GM18508 (cell line): ENCODE measurements at regions not wholly inside any gene's neighbourhood (a gene's known extent, or its start where the extent isn't known, plus 50 kb on each side); places are given as distances from the start of the nearest gene placed in this dataset.
A peak's percentile ranks its signal among the peaks of the same experiment; 100 is the strongest.

Experiments used
- ATAC-seq: cut with Tn5 transposase; IDR thresholded peaks from one replicate; pipeline ENCODE4 v1.9.1; 2021; ENCODE audit warnings: moderate number of reproducible peaks; ENCODE audit not compliant: insufficient read depth, unreplicated experiment

GRCh38 chr2:53452957-53453748 lies 314.5 kb upstream of the CHAC2 start:
- ATAC-seq = no peak

DNA sequence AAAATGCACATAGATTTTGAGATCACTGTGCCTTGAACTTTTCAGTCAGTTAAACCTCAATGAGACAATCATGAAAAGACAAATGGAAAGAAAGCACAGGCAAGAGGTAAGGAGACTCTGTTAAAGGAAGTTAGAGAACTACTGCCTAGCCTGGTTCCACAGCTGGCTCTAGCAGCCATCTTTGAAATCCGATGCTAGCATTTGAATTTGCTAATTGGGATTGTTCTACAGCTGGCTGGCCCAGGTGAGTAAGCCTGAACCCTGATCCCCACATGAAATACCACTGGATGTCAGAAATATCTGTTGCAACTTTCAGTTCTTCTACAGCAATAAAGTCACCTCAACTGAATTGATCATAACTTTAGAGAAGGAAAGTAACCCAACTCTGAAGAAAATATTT lies 315.2 kb upstream of the CHAC2 start:
- ATAC-seq = no peak

DNA sequence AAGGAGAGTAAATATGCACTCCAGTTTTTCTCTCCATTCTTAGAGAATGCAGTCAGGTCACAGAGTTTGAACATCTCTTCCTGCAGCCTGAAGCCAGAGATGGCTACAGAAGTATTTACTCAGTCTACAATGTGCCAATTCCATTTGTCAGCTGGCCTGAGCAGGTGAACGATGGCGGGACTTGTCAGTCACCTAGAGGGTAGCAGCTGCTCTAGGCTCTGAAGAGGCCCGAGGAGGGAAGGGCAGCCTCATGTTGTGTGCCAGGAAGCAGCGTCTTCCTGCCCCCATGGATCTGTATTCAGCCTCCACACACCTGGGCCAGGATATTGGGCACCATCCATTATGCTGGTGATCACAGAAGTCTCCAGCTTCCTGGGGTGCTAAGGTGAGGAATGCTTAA lies 316.7 kb upstream of the CHAC2 start:
- no peak for ATAC-seq

GRCh38 chr2:53448591-53448990 lies 319.0 kb upstream of the CHAC2 start:
- no peak for ATAC-seq

DNA sequence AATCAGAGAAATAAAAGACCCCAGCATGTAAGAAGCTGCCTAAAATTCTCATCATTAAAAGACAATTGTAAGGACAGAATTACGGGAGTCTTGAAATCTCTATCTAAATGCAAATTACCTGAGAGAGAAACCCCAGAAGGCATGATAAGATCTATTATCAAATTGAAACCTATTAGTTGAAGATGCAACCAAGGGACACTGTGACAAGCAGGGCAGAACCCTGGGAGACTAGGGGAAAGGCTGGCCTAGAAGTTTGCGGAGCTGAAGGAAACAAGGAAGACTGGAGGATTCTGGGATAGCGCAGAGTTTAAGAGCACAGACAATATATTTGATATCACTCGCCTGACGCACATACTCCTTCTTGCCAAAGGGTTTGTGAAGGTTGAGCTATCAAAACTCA lies 319.5 kb upstream of the CHAC2 start:
- ATAC-seq = no peak

- no peak for ATAC-seq
These were observed 322.1 kb upstream of the CHAC2 start for GRCh38 chr2:53445383-53446070.

- ATAC-seq = no peak
These were observed 324.8 kb upstream of the CHAC2 start for GRCh38 chr2:53442783-53443182.

- no peak for ATAC-seq
These were observed 325.5 kb upstream of the CHAC2 start for GRCh38 chr2:53442093-53442492.

DNA sequence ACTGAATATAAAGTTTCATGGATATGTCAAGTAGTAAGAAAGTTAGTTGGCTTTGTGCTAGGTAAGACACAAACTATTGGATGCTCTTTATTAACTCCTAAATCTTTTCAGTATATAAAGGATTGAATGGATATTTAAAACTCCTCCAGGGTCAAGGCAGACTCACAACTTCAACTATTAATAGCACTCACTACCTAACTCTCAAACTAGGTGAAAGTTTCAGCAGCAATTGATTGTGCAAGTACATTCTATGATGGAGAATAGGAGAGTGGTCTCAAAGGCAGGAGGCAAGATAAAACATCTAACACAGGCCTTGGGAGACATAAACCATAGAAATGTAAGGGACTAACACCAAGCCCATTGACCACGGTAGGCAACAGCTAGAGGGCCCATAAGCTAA lies 328.9 kb upstream of the CHAC2 start:
- ATAC-seq = no peak

DNA sequence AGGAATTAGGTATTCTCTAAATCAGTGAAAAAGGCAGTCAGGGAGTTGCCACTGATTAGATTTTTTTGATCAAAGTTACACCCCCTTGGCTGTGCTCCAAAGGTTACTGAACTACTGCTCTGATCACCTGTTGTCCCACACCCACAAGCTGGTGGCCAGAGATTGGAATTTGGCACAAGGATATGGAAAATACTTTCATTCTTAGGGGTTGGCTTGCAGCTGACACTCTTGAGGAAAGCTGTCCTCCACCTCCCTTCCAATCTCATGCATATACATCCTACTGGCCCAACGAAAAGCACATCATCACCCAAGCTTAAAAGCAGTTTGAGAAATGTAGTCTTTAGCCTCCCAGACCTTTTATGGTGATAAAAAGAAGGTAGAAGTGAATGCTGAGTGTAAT lies 329.5 kb upstream of the CHAC2 start:
- ATAC-seq = no peak

DNA sequence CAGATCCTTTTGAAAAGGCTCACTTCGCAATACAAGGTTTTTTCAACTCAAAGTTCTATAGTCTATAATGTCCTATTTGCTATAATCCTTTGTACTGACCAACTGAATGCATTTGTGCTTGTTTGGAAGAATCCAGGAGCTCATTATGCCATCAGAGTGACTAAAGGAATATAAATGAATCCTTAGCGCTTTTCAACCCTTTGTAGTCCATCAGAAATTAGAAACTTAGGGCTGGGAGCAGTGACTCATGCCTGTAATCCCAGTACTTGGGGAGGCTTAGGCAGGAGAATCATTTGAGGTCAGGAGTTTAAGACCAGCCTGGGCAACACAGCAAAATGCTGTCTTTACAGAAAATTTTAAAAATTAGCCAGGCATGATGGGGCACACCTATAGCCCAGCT lies 330.2 kb upstream of the CHAC2 start:
- no peak for ATAC-seq

- ATAC-seq = no peak
These were observed 330.7 kb upstream of the CHAC2 start for GRCh38 chr2:53436882-53437281.

- ATAC-seq = no peak
These were observed 332.0 kb upstream of the CHAC2 start for GRCh38 chr2:53435610-53436009.

DNA sequence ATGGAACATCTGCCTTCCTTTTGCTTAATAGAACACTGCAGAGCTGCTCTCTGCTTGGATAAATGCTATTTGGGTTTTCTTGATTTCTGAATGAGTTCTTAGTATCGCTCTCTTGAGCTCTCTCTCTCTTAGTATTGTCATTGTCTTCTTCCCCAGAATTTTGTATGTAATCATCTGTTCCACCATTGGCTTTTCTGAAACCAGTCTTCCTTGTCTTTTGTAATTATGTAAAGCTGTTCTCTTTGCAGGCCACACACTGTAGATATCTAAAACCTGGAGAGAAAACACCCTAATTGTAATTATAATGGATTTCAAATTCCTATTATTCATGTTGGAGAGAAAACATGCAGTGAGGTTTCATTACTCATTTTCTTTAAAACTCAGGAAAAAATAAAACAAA lies 333.1 kb upstream of the CHAC2 start:
- no peak for ATAC-seq

DNA sequence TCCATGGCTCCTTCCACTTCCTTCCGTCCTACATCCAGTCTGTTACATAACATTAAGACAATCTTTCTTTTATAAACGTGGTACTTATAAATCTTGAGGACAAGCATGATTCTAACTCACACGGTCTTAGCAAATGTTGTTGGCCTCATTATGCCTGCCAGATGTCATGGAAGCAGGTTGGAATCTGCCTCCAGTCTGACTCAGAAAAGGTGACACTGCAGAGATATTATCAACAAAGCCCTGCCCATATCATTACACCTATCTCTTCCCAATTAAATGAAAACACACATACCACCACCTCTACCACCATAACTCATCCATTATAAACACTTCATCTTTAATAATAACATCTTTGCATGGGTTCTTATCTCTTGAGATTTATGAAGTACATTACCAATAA lies 334.7 kb upstream of the CHAC2 start:
- ATAC-seq = no peak

GRCh38 chr2:53429901-53430300 lies 337.7 kb upstream of the CHAC2 start:
- no peak for ATAC-seq

DNA sequence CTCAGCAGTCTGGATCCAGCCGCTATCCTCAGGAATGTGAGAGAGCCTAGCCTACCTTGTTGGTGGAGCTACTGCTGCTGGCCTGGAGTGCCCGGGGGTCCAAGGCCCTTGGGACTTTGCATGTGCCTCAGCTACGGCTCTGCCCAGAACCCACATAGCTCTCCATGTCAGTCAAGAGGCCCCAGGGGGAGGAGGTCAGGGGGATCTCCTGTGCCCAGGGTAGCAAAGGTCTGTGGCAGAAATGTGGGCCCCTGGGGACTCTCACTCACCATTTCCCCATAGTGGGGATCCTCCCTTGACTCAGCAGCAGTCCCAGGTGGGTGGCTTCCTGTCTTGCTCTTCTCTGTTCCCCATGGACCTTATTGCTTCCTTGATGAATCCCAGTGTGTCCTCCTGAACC lies 342.7 kb upstream of the CHAC2 start:
- ATAC-seq = peak; percentile 76

GRCh38 chr2:53423465-53423864 lies 344.1 kb upstream of the CHAC2 start:
- ATAC-seq = no peak

- ATAC-seq = peak; percentile 47
These were observed 344.6 kb upstream of the CHAC2 start for GRCh38 chr2:53422979-53423378.

- no peak for ATAC-seq
These were observed 350.2 kb upstream of the CHAC2 start for GRCh38 chr2:53417385-53417784.

- ATAC-seq = no peak
These were observed 360.1 kb upstream of the CHAC2 start for GRCh38 chr2:53407363-53408080.
